IMR-90 (cell line): ENCODE measurements at regions not wholly inside any gene's neighbourhood (a gene's known extent, or its start where the extent isn't known, plus 50 kb on each side); places are given as distances from the start of the nearest gene placed in this dataset.

ENCODE experiments used
- ATAC-seq: fragments of 200-7000 bp; cut with Tn5 transposase; 2 replicates; pipeline ENCODE4 v1.9.1; 2020; ENCODE audit warnings: low read depth, mild to moderate bottlenecking, moderate library complexity
- BruUV-seq: library from RNA; stranded (reverse); fragments of 400-500 nt; replicated peaks from 2 replicates; lab custom pipeline; 2021; lab: Mats Ljungman, UMichigan
- CTCF ChIA-PET: fragments of 300-600 bp; formaldehyde crosslinking; extraction: SDS; loops from one replicate; lab custom pipeline; 2021; ENCODE audit warnings: antibody characterized with exemption; lab: Yijun Ruan, JAX
- POLR2A ChIA-PET: fragments of 300-600 bp; sonication (Branson Sonifier 250); formaldehyde crosslinking; loops from one replicate; lab custom pipeline; 2022; ENCODE audit warnings: antibody characterized with exemption; ENCODE audit not compliant: unreplicated experiment; lab: Charles Lee
- DNase-seq: peaks from one replicate; pipeline ENCODE4 v3.0.0; 2013
- H2AFZ ChIP-seq: replicated peaks from 2 replicates; pipeline ENCODE3; 2013; ENCODE audit warnings: low read length, mild to moderate bottlenecking; ENCODE audit not compliant: poor library complexity
- H2AK5ac ChIP-seq: 2 replicates; pipeline ENCODE4 v1.6.1; 2013; ENCODE audit warnings: low read depth, low read length, inconsistent platforms
- H2AK9ac ChIP-seq: replicated peaks from 2 replicates; pipeline ENCODE3; 2013; ENCODE audit warnings: mild to moderate bottlenecking, low read depth, low read length, moderate library complexity; ENCODE audit not compliant: poor library complexity
- H2BK120ac ChIP-seq: 2 replicates; pipeline ENCODE4 v1.6.1; 2013; ENCODE audit warnings: low read depth, low read length, inconsistent platforms
- H2BK15ac ChIP-seq: 3 replicates; pipeline ENCODE4 v1.6.1; 2013; ENCODE audit warnings: low read depth, low read length, inconsistent platforms
- H2BK20ac ChIP-seq: 2 replicates; pipeline ENCODE4 v1.6.1; 2013; ENCODE audit warnings: low read depth, mild to moderate bottlenecking, inconsistent platforms, low read length, moderate library complexity
- H2BK5ac ChIP-seq: 2 replicates; pipeline ENCODE4 v1.6.1; 2013; ENCODE audit warnings: mild to moderate bottlenecking, low read depth, low read length, inconsistent platforms; ENCODE audit not compliant: poor library complexity, severe bottlenecking
- H3K14ac ChIP-seq: replicated peaks from 2 replicates; pipeline ENCODE4 v1.6.1; 2013; ENCODE audit warnings: low read depth, low read length, inconsistent platforms
- H3K18ac ChIP-seq: 2 replicates; pipeline ENCODE4 v1.6.1; 2013; ENCODE audit warnings: low read depth, low read length, control low read depth
- H3K23ac ChIP-seq: 2 replicates; pipeline ENCODE4 v1.6.1; 2013; ENCODE audit warnings: low read depth, low read length, inconsistent platforms
- H3K27ac ChIP-seq: 2 replicates; pipeline ENCODE4 v1.5.1; 2013; ENCODE audit warnings: mild to moderate bottlenecking, control low read depth, low read length; ENCODE audit not compliant: insufficient read depth
- H3K27me3 ChIP-seq: 2 replicates; pipeline ENCODE4 v1.6.1; 2013; ENCODE audit warnings: low read length; ENCODE audit not compliant: control insufficient read depth, insufficient read depth
- H3K36me3 ChIP-seq: 2 replicates; pipeline ENCODE4 v1.6.1; 2013; ENCODE audit warnings: low read length, mixed read lengths; ENCODE audit not compliant: control insufficient read depth, insufficient read depth
- H3K4ac ChIP-seq: 2 replicates; pipeline ENCODE4 v1.6.1; 2013; ENCODE audit warnings: low read depth, low read length, inconsistent platforms
- H3K4me1 ChIP-seq: 2 replicates; pipeline ENCODE4 v1.6.1; 2013; ENCODE audit warnings: low read length, mixed read lengths; ENCODE audit not compliant: control insufficient read depth, insufficient read depth
- H3K4me2 ChIP-seq: 2 replicates; pipeline ENCODE4 v1.6.1; 2013; ENCODE audit warnings: low read depth, mild to moderate bottlenecking, control low read depth, low read length, moderate library complexity
- H3K4me3 ChIP-seq: 2 replicates; pipeline ENCODE4 v1.5.1; 2013; ENCODE audit warnings: low read depth, mild to moderate bottlenecking, control low read depth, low read length, moderate library complexity; ENCODE audit not compliant: insufficient read depth
- H3K56ac ChIP-seq: 2 replicates; pipeline ENCODE4 v1.6.1; 2013; ENCODE audit warnings: low read length, inconsistent platforms; ENCODE audit not compliant: insufficient read depth; ENCODE audit errors: extremely low read depth
- H3K79me1 ChIP-seq, 2 experiments: 2 replicates each; pipeline ENCODE4 v1.6.1; 2013; ENCODE audit warnings: low read length in 2 of 2, inconsistent platforms in 1 of 2, low read depth in 1 of 2
- H3K9ac ChIP-seq: 2 replicates; pipeline ENCODE4 v1.6.1; 2013; ENCODE audit warnings: low read depth, low read length, control low read depth
- H3K9me1 ChIP-seq: 2 replicates; pipeline ENCODE4 v1.6.1; 2013; ENCODE audit warnings: low read length, inconsistent platforms; ENCODE audit not compliant: insufficient read depth
- H3K9me3 ChIP-seq: 2 replicates; pipeline ENCODE4 v1.6.1; 2013; ENCODE audit warnings: low read length; ENCODE audit not compliant: control insufficient read depth, insufficient read depth
- H4K20me1 ChIP-seq: 2 replicates; pipeline ENCODE4 v1.6.1; 2013; ENCODE audit warnings: low read length, inconsistent platforms; ENCODE audit not compliant: insufficient read depth
- H4K5ac ChIP-seq: 2 replicates; pipeline ENCODE4 v1.6.1; 2013; ENCODE audit warnings: mild to moderate bottlenecking, low read depth, low read length, control low read depth
- H4K8ac ChIP-seq, 2 experiments: 2 replicates each; pipeline ENCODE4 v1.6.1; 2013; ENCODE audit warnings: low read depth in 2 of 2, low read length in 2 of 2, control low read depth in 1 of 2, inconsistent platforms in 1 of 2
- H4K91ac ChIP-seq: 2 replicates; pipeline ENCODE4 v1.6.1; 2013; ENCODE audit warnings: low read depth, low read length, inconsistent platforms; ENCODE audit not compliant: insufficient read depth
- NFE2L2 ChIP-seq: fragments of 150-350 bp; IDR thresholded peaks from 2 replicates; pipeline ENCODE4 v1.6.1; 2016; ENCODE audit warnings: low read depth, mild to moderate bottlenecking, low read length
- POLR2A ChIP-seq: IDR thresholded peaks from 2 replicates; pipeline ENCODE4 v1.6.1; 2012; ENCODE audit warnings: mild to moderate bottlenecking, low read depth, low read length
- RAD21 ChIP-seq: IDR thresholded peaks from 2 replicates; pipeline ENCODE4 v1.6.1; 2012; ENCODE audit warnings: low read length, improper control_type of control experiment
- WGBS, 2 experiments: methylation state at CpG; one replicate each; pipeline versions ENCODE4 v1.1.5 to v1.1.7; 2013; ENCODE audit warnings: missing lambda C conversion rate in 2 of 2; ENCODE audit not compliant: insufficient read length in 1 of 2; ENCODE audit errors: extremely low coverage in 2 of 2; 5-methylcytosine and 5-hydroxymethylcytosine counted together
- dilution Hi-C: fragments of 300-500 bp; cut with HindIII; formaldehyde crosslinking; loops from one replicate; pipeline ENCODE4 v1.14.3; 2018; ENCODE audit warnings: low sequenced_read_pairs; ENCODE audit not compliant: unreplicated experiment
- in situ Hi-C: fragments of 300-500 bp; cut with MboI; formaldehyde crosslinking; loops from 3 replicates; pipeline ENCODE4 v1.14.3; 2019; ENCODE audit warnings: low sequenced_read_pairs, inconsistent platforms, mixed read lengths
- intact Hi-C: fragments of 100-400 bp; cut with micrococcal nuclease; formaldehyde crosslinking; loops from 2 replicates; pipeline ENCODE4 v1.10.0; 2022

- H3K9me3 ChIP-seq = no peaks in the 10 kb centered on the region
- no peak overlapping the region for H4K5ac ChIP-seq
- H2BK15ac ChIP-seq = no peak overlapping the region
- no peak overlapping the region for H3K14ac ChIP-seq
- H2BK20ac ChIP-seq = no peak overlapping the region
- no peak overlapping the region for H3K56ac ChIP-seq
- no peaks in the 10 kb centered on the region for H3K79me1 ChIP-seq
- no peak overlapping the region for H2AFZ ChIP-seq
- dilution Hi-C loops (no loop called here), intact Hi-C loops (no loop called here), in situ Hi-C loops (loop anchor here (25.0 kb wide), 1 partner anchor 340 kb away; no protein-coding TSS in a partner anchor)
- no peak overlapping the region for H2BK5ac ChIP-seq
- no peaks in the 10 kb centered on the region for H3K9me1 ChIP-seq
- no peak overlapping the region for H2BK120ac ChIP-seq
- H3K4me3 ChIP-seq = no peak overlapping the region
- H3K18ac ChIP-seq = no peak overlapping the region
- no CpG with 5 or more reads among the region's 1 CpG for WGBS, 2 experiments
- no peak overlapping the region for H4K8ac ChIP-seq
- no peak overlapping the region for H3K4ac ChIP-seq
- no peak overlapping the region for H3K23ac ChIP-seq
- no peaks in the 10 kb centered on the region for H3K36me3 ChIP-seq
- ATAC-seq (no peak), DNase-seq (no peak)
- H4K20me1 ChIP-seq = no peaks in the 10 kb centered on the region
- no peaks in the 10 kb centered on the region for H3K4me1 ChIP-seq
- H3K27me3 ChIP-seq = no peaks in the 10 kb centered on the region
- no peak overlapping the region for H2AK5ac ChIP-seq
- BruUV-seq = no TSS peak
- POLR2A ChIA-PET = no interaction called here
- CTCF ChIA-PET = no interaction called here
- no peak for TF ChIP-seq POLR2A
- no peak for TF ChIP-seq NFE2L2
- TF ChIP-seq RAD21 = no peak
- H3K9ac ChIP-seq = no peak overlapping the region
- H2AK9ac ChIP-seq = no peak overlapping the region
- H3K4me2 ChIP-seq = no peak overlapping the region
- no peak overlapping the region for H4K91ac ChIP-seq
- H3K27ac ChIP-seq = no peak overlapping the region
Observed at GRCh38 chr10:58052772-58053171, 214.9 kb downstream of the IPMK start.
